NCI-H226 (cell line): ENCODE measurements at regions not wholly inside any gene's neighbourhood (a gene's known extent, or its start where the extent isn't known, plus 50 kb on each side); places are given as distances from the start of the nearest gene placed in this dataset.

Source experiments
- DNase-seq: peaks from one replicate; pipeline ENCODE4 v3.0.0-alpha.2; 2015

DNA sequence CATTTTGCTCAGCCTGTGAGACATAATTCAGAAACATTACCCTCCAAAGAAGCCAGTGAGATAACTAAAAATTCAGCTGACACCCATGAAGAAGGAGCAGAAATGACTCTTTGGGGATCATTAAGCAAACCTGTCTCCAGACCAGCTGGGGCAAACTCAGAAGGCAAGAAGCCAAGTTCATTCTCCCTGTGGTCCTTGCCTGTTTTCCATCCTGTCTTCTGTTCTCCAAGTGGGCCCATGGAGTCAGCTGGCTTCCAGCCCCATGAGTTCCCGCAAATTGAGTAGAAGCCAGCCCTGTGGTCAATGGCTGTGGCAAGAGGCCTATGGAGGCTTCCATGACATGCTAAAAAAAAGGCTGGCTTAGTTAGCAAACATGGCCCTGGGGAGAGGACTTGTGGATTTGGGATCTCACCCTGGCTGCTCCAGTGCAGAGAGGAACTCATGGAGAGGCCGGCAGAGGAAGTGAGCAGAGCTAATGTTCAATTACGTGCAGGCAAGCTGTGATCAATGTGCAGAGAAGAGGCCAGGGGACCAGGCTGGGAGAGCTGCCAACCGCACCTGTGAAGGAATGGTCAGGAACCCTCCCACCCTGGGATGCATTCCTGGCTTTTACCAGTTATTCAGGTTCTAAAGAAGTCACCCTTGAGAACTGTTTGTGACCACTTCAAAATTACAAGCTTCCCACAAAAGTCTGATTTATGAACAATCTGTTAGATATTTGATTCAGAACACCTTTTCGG, 229.1 kb downstream of the TSHZ3 start:
- no peak for DNase-seq

DNA sequence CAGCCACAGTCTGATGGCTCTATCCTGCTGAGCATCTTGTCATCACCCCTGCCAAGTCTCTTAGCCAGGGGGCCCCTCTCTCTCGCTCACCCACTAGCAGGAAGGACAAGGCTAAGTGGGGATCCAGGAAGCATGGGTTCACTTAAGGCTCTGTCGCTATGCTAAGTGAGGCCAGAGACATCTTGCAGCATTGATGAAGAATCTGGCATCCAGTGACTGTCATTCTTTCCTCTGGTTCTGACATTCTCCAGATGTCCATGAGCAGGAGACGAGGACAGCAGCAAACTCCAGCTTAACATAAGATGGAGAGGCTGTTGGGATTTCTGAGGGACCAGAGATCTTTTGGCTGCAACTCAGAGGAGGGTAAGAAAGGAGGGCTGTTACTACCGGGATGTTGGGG, 230.2 kb downstream of the TSHZ3 start:
- DNase-seq, result no peak

DNA sequence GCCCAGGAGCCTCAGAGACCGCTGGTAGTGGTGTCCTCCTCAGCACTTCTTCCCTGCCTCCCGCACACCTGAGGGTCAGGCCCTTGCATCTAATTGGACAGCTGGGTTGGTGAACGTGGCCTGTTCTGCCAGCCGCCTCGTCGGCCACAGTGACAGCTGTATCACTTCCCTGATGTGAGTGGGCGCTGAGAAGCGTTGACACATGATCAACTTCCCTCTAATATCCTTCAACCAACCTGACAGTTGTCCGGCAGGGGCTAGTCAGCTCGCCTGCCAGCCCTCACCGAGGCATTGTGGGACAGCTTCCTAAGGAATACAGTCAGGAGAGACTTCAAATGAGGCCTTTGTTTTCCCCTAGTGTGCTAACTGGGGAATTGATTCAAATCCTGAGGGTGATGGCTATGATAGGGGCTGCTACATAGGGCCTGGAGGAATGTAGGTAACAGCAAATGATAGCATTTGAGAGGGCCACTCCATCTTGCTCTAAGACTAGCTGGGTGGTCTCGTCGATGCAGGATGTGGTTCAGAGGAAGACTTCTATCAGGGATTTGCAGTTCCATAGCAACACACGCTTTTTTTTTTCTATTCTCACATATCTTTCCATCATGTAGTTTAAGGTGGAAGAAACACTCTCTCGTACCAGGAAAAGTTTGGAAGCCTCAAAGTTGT, 230.8 kb downstream of the TSHZ3 start:
- DNase-seq, result no peak

DNA sequence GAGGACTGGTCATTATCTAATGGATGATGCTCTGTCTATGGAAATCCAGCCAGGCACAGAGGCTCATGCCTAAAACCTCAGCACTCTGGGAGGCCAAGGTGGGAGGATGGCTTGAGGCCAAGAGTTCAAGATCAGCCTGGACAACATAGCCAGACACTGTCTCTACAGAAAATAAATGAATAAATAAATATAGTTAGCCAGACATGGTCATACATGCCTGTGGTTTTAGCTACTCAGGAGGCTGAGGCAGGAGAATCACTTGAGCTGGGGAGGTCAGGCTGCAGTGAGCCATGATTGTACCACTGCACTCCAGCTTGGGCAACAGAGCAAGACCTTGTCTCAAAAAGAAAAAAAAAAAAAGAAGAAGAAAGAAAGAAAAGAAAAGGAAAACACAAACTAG, 234.7 kb downstream of the TSHZ3 start:
- DNase-seq, result no peak

DNA sequence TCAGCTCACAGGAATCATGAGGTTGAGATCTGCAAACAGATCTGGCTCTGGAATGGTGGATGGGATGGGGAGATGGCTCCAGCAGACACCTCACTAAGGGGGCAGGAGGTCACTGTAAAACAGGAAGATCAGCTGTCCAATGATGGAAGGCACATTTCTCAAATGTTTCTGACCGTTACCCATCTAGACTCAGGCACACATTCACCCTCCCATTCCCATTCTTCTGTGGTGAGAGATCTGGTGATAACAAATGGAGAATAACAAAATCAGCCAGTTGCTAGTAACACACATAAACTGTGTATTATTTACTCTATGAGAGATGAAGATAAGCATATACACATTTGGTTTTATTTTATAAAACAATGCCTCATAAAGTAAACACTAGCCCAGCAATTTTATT, 235.9 kb downstream of the TSHZ3 start:
- no peak for DNase-seq

DNA sequence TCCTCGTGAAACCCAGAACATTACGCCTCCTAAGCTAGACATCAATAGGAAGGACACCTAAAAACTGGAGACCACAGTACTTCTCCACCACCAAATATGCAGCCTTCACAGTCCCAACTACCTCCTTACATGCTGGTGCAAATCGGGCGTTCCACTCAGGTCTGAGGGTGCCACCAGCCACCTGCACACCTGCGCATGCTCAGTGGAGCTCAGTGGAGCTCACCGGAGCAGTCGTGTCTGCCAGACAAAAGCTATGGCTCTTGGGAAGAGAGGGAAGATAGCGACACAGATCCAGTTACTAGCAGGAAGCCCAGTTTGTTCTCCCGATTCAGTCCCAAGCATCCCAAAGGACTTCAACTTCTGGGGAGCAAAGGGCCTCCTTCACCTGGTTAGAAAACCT, 237.1 kb downstream of the TSHZ3 start:
- no peak for DNase-seq

DNA sequence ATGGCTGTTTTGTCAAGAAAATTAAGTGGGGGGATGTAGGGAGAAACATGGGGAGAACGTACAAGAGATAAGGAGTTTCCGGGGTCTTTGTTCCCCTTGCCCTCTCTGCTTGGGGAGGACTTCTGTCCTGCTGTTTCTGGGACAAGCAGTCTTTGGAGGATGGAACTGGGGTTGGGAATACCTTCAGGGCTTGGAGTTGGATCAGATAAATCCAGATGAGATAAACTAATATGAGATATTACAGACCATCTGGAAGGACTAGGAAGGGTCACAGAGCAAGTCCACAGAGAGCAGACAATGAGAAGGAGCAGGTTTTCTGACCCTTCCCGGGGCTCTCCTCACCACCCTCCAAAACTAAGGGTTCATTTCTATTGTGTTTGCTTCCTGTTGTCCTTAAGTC, 237.5 kb downstream of the TSHZ3 start:
- no peak for DNase-seq

DNA sequence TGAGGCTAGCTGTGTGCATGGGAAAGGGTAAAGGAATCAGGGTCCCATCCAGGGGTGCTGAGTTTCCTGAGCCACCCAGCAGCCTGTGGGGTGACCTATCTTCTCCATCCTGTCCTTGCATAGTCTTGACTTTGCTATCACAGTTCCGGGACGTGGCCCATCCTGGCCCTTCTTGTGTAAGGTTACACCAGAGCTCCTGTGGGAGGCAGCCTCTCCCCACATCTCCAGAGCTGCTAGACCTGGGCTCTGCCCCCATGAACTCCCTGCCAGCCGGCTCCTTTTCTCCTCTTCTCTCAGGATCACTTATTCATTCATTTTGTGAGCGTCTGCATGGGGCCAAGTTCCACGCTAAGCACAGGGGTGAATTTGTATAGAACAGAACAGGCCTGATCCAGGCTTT, 238.9 kb downstream of the TSHZ3 start:
- DNase-seq, result no peak

DNA sequence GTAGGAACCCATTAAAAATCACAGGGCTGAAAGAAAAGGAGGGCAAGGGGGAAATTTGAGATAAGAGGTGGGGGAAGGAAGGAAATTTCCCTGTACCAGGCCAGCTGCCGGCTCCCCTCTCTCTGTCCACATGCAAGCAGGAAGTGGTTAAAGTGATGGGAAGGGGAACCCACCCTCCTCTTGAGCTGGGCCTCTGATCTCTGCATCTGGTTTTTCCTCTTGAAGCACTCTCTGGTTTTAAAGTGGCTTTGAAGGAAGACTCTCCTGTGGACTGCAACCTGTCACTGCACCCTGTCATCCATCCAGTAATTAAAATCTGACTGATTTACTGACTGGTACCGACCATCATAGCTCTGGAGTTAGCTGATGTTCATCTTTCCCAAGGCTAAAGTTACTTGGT, 239.6 kb downstream of the TSHZ3 start:
- DNase-seq, result no peak

DNA sequence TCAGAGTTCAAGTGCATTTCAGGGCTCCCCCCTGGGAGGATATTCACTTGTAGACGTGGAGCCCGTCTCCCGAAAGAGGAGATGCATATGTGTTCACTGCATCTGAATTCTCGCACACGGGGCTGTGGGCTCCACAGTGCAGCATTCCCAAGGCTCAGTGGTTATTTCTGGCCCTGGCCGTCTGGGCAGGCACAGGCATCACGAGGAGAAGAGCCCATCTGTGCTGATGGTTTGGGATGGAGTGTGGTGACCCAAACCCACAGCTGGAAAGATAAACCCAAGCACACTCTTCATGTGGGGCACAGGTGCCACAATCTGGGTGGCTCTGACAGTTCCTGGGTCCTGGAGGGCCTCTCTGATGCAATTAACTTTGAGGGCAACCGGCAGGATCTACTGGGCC, 242.1 kb downstream of the TSHZ3 start:
- no peak for DNase-seq

DNA sequence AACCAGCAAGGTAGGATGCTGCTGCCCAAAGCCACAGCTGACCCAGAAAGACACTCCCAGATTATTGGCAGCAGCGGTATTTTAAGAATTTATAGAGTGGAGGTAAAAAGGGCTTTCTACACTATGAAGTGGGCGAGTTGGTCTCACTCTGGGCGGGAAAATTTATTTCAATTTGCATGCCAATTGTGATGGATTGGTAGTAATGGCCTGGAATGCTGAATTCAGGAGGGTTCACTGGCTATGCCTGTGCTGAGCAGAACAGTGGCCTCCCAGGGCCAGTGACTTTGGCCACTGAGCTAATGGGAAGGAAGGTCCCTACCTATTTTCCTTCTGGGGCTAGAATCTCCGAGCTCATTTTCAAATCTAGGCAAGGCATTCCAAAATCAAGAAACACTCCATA, 243.5 kb downstream of the TSHZ3 start:
- DNase-seq, result no peak

DNA sequence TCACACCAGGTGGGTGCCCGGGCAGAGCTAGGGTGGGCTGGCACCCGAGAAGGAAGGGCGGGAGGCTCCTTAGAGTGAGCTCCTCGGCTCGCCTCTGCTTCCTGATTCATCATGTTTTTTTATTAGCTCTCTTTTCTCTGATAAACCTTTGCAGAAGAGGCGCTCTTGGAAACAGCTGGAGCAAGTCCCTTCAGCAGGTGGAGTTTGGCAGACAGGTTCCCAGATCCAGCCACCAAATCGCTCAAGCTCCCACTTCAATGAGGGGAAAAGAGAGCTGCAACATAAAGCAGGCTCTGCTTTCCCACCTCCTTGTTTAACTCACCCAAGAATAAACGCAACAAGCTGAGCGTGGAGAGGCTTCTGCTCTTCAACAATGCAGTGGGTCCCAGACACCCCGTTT, 244.8 kb downstream of the TSHZ3 start:
- DNase-seq, result no peak

DNA sequence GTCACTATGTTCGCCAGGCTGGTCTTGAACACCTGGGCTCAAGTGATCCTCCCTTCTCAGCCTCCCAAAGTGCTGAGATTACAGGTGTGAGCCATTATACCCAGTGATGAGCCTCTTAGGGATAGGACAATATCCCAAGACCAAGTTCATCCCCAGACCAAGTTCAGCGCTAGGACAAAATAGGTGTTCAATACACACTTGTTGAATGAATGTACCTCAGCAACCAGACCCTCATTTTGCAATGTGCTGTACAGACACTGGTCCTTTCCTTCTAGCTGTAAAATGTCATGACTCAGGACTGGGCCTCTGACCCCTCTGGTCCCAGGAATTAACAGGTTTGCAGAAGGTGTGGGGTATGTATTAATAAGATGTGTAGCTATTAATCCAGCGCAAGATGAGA, 246.0 kb downstream of the TSHZ3 start:
- no peak for DNase-seq

DNA sequence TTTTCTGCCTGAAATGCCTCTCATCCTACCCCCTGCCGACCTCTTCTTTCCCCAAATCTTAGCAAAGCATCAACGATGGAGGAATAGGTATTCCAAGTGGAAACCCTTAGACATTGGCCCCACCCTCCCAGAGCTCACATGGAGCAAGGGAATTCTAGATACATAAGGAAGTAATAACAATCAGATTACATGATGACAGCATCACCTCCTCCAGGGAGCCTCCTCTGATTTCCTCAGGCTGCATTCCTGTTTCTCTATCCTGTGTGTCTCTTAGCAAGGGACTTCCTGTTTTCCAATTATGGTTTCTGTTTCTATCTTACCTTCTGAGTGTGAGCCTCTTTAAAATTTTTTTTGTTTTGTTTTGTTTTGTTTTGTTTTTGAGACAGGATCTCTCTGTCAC, 246.6 kb downstream of the TSHZ3 start:
- DNase-seq, result no peak

DNA sequence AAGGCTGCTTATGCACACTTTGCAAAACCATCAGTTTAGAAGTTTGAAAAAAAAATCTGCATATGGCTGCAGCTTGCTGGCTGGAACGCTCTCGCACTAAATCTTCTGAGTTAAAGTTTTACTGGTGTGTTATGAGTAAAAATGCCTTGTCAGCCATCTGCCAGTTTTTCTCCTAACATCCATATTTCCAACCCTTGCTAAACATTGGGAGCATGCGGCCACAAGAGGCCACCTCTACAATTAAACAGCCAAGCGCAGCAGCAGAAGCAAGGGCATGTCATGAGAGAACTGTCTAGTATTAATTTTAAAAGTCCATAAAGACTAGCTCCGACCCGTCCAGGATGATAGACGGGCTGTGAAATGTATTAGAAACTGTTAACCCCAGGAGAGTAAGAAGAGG, 248.3 kb downstream of the TSHZ3 start:
- no peak for DNase-seq

DNA sequence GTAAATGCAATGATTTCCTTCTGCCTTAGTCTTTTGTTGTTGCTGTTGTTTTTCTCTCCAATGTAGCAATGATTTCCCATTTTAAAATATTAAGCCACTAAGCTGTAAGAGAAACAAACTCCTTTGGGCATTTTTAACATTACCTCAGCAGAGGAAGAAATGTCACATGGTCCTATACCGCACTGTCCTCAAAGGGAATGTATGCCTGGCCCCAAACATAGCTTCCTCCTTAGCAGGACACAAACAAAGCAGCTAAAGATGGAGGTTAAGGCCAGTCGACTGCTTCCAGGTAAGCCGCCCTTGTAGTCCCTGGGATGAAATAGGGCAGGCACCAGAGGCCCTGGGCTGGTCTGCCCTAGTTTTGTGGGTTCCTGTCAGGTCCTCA, 249.0 kb downstream of the TSHZ3 start:
- no peak for DNase-seq

DNA sequence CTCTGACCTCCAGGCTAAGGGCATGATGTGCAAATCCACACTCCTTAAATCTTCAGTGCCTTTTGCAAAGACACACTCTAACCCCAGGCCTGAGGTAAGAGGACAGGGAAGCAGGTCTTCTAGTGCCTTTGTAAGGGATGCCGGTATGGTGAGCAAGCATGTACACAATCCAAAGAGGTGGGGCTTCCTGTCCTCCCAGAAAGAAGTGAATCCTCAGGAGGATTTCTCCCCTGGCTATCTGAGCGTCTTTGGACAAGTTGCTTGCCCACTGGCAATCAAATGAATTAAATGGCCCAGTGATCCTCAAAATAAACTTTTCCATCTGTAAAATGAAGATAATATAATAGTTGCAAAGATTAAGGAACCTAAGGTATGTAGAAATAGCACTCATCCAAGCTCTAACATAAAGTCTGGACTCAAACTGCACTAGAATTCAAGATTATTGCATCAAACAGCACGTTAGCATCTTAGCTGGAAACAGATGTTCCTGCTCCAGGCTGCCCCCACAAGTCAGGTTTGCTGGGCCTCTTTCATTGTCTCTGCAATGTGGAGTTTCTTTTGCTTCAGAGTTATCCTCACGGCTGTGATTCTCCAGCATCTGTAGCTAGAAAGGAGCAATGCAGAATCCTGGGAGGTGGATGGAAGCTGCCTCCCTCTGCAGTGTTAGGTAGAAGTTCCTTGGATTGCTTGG, 249.6 kb downstream of the TSHZ3 start:
- no peak for DNase-seq

DNA sequence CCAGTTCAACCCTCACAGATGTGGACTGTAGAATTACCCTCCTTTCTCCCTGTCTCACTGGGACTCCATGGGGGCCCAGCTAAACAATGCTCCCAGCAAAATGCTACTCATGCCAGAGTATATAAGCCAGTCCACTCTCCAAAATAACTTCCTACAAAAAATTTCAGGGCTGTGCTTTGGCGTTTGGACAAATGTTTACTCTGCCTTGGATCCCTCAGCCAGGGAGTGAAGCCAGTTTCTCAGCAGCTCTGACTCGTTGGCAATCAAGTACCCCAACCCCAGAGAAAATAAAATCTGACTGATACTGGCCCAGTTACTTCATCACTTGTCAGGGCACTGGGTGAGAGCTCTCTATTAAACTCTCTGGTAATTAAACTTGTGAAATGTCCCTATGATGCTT, 250.4 kb downstream of the TSHZ3 start:
- no peak for DNase-seq

DNA sequence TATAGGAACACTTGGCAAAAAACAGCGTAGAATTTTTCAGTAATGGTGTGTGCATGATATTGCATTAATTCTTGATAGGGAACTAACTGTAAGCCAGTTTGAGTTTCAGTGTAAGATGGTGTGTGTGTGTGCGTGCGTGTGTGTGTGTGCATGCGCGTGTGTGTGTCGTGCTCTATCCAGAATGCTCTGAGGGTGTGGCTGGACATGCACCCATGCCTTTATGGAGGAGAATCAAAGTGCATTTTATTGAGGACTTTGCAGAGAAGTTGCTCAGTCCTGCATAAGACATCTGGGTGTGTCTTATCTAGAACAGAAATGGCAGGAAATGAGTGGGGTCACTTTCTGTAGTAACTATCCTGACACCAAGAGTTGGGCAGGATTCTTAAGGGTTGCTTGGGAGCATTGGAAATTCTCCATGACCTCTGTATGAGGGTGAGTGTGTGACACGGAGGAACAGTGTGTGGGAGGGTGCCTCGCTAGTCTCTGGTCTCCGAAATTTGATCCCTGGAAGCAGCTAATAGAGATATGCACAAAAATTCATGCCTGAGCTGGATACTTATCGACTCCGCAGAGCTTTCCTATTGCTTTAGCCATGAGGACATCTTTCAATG, 252.2 kb downstream of the TSHZ3 start:
- no peak for DNase-seq

DNA sequence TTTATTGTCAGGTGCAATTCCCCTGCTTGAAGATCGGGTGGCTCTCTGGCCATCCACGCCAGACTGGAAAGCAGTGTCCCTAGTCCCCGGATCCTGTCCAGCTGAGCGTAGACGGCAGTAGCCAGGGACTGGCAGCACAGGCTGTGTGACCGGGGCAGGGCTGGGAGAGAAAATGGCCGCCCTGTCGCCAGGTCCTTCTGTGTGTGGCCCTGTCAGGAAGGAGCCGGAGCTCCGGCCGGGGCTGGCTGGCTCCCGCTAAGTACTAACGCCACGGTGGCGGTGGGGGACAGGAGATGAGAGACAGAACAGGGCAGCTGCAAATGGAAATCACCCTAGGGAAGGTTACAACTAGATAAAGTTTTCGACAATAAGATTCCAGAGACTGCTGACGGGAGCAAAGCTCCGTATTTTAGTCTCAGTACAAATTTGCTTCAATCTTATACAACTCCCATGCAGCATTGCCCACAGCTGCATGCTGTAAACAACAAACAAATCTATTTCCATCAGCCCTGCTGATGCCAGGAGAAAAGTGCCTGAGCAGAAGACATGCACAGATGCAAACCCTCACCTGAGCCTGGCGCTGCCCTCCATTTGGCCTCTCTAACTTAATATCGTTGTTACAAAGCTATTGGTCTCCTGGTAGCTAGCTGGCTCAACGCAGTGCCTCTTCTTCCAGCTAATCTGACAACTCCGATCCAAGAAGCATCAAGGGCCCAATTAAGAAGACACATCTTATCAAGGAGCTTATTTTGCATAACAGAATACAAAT, 253.0 kb downstream of the TSHZ3 start:
- DNase-seq, result no peak

DNA sequence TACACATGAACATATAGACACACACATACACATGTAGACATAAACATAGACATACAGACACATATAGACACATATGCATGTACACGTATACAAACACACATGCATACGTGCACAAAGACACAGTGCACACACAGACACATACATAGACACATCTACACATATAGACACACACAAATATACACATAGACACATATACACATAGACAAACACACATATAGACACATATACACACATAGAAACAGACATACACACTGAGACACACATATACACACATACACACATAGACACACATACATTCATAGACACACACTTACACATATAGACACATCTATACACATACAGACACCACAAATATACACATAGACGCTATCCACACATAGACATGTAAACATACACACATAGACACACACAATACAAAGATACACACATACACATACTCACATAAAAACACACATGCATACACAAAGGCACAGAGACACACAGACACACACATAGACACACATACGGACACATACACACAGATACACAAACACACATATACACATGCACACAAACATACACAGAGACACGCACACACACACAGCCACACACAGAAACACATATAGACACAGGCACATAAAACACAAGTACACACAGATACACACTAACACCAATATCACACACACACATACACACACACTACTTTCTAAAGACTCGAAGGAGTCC, 254.0 kb downstream of the TSHZ3 start:
- no peak for DNase-seq

DNA sequence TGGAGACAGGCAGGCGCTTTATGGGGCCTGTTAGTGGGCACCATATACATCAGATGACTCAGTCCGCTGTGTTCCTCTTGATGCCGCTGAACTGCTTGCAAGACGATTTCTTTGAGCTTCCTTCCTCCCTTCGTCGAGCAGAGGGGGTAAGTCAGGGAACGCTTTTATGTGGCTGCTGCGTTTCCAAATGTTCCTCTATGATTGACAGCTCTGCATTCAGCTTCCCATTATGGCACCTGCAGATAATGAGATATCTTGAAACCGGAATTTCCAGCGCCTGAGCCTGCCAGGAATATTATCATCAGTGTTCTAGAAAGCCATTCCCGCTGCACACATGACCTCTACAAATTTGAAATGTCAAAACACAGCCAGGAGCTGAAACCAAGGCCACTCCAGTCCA, 257.0 kb downstream of the TSHZ3 start:
- DNase-seq, result no peak

DNA sequence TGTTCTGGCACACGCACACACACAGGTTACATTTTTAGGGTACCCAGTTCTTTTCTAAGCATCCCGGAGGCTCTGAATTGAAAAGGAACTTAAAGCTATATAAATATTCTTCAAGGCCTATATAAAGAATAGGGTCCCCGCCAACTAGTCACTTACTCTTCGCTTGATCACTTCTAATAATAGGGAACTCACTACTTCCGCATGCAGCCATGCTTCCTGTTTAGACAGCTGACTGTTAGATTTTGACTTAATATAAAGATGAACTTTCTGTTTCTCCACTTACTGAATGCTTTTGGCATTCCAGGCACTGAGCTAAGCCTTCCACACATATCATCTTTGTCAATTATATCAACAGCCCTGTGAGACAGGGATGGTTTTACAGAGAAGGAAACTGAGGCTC, 259.6 kb downstream of the TSHZ3 start:
- no peak for DNase-seq
